ENCODE measurements at regions not wholly inside any gene's neighbourhood (a gene's known extent, or its start where the extent isn't known, plus 50 kb on each side); places are given as distances from the start of the nearest gene placed in this dataset.

- Mint-ChIP-seq H3K9me3 (peaks cover 2% of the 10 kb centered on the region), H3K27me3 (ENCODE audit: insufficient read depth) (peaks cover 1% of the 10 kb centered on the region), H3K27ac (no peak overlapping the region), H3K36me3 (ENCODE audit: low read depth) (no peaks in the 10 kb centered on the region), H3K4me1 (peaks cover 7% of the 10 kb centered on the region), H3K4me3 (no peak overlapping the region)
- H3K4me1 ChIP-seq (ENCODE audit: control insufficient read depth, insufficient read depth, low read length): no peaks in the 10 kb centered on the region
- no peak overlapping the region for H3K9ac ChIP-seq (ENCODE audit: extremely low read depth, low read length, poor library complexity, severe bottlenecking)
- no peaks in the 10 kb centered on the region for H3K36me3 ChIP-seq (ENCODE audit: control insufficient read depth, insufficient read depth, low read length)
- TF ChIP-seq CTCF (conservative IDR thresholded peaks at IDR 0.05): no peak
- DNase-seq: no peak
- H3K4me3 ChIP-seq (ENCODE audit: low read length): no peak overlapping the region
- H3K27ac ChIP-seq (ENCODE audit: low read depth, low read length): no peak overlapping the region
- WGBS, 2 experiments (ENCODE audit: insufficient coverage in 1 of 2, insufficient read length in 1 of 2): 74% methylated on average over 1 of the region's 1 CpG; no CpG with 5 or more reads in 1 of the 2 experiments
- H3K9me3 ChIP-seq (ENCODE audit: control insufficient read depth, low read length): peaks cover 18% of the 10 kb centered on the region
- H3K27me3 ChIP-seq (ENCODE audit: control insufficient read depth, insufficient read depth, low read length, poor library complexity, severe bottlenecking): no peaks in the 10 kb centered on the region
These were observed 134.9 kb upstream of the CXXC4 start for GRCh38 chr4:104629601-104630000.

GRCh38 chr4:104630272-104630671 lies 135.6 kb upstream of the CXXC4 start:
- WGBS, 2 experiments (ENCODE audit: insufficient coverage in 1 of 2, insufficient read length in 1 of 2): 83 to 94% methylated on average over 1 of the region's 1 CpG
- Histone ChIP-seq H3K4me1 (ENCODE audit: control insufficient read depth, insufficient read depth, low read length) (no peaks in the 10 kb centered on the region), H3K27me3 (ENCODE audit: control insufficient read depth, insufficient read depth, low read length, poor library complexity, severe bottlenecking) (no peaks in the 10 kb centered on the region), H3K36me3 (ENCODE audit: control insufficient read depth, insufficient read depth, low read length) (no peaks in the 10 kb centered on the region), H3K9me3 (ENCODE audit: control insufficient read depth, low read length) (peaks cover 18% of the 10 kb centered on the region), H3K27ac (ENCODE audit: low read depth, low read length) (no peak overlapping the region), H3K9ac (ENCODE audit: extremely low read depth, low read length, poor library complexity, severe bottlenecking) (no peak overlapping the region), H3K4me3 (ENCODE audit: low read length) (no peak overlapping the region)
- Mint-ChIP-seq H3K27ac (no peak overlapping the region), H3K36me3 (ENCODE audit: low read depth) (no peaks in the 10 kb centered on the region), H3K9me3 (peaks cover 2% of the 10 kb centered on the region), H3K27me3 (ENCODE audit: insufficient read depth) (peaks cover 1% of the 10 kb centered on the region), H3K4me3 (no peak overlapping the region), H3K4me1 (peaks cover 7% of the 10 kb centered on the region)
- no peak for DNase-seq
- TF ChIP-seq CTCF (conservative IDR thresholded peaks at IDR 0.05): no peak

- no peak for TF ChIP-seq CTCF (conservative IDR thresholded peaks at IDR 0.05)
- no peaks in the 10 kb centered on the region for H3K36me3 Mint-ChIP-seq (ENCODE audit: low read depth)
- H3K4me3 ChIP-seq (ENCODE audit: low read length): no peak overlapping the region
- no peak overlapping the region for H3K27ac ChIP-seq (ENCODE audit: low read depth, low read length)
- peaks cover 7% of the 10 kb centered on the region for H3K4me1 Mint-ChIP-seq
- no peak overlapping the region for H3K27ac Mint-ChIP-seq
- no peaks in the 10 kb centered on the region for H3K27me3 ChIP-seq (ENCODE audit: control insufficient read depth, insufficient read depth, low read length, poor library complexity, severe bottlenecking)
- H3K9me3 Mint-ChIP-seq: peaks cover 2% of the 10 kb centered on the region
- WGBS, 2 experiments (ENCODE audit: insufficient coverage in 1 of 2, insufficient read length in 1 of 2): 85% methylated on average over 1 of the region's 1 CpG; no CpG with 5 or more reads in 1 of the 2 experiments
- H3K27me3 Mint-ChIP-seq (ENCODE audit: insufficient read depth): peaks cover 1% of the 10 kb centered on the region
- H3K4me3 Mint-ChIP-seq: no peak overlapping the region
- no peak overlapping the region for H3K9ac ChIP-seq (ENCODE audit: extremely low read depth, low read length, poor library complexity, severe bottlenecking)
- no peak for DNase-seq
- H3K9me3 ChIP-seq (ENCODE audit: control insufficient read depth, low read length): peaks cover 18% of the 10 kb centered on the region
- no peaks in the 10 kb centered on the region for H3K4me1 ChIP-seq (ENCODE audit: control insufficient read depth, insufficient read depth, low read length)
- no peaks in the 10 kb centered on the region for H3K36me3 ChIP-seq (ENCODE audit: control insufficient read depth, insufficient read depth, low read length)
These were observed 136.3 kb upstream of the CXXC4 start for GRCh38 chr4:104631000-104631399.
